Panc1 (cell line): ENCODE measurements at regions not wholly inside any gene's neighbourhood (a gene's known extent, or its start where the extent isn't known, plus 50 kb on each side); places are given as distances from the start of the nearest gene placed in this dataset.

Source experiments
- ATAC-seq: fragments of 200-7000 bp; cut with Tn5 transposase; 2 replicates; pipeline ENCODE4 v1.9.1; 2020; ENCODE audit warnings: mild to moderate bottlenecking, moderate library complexity
- BruUV-seq: library from RNA; stranded (reverse); fragments of 400-500 nt; replicated peaks from 2 replicates; lab custom pipeline; 2021; lab: Mats Ljungman, UMichigan
- CTCF ChIA-PET: fragments of 300-600 bp; sonication (Branson Sonifier 250); formaldehyde crosslinking; loops from one replicate; lab custom pipeline; 2022; ENCODE audit warnings: antibody characterized with exemption; lab: Charles Lee
- POLR2A ChIA-PET: fragments of 300-600 bp; sonication (Branson Sonifier 250); formaldehyde crosslinking; loops from one replicate; lab custom pipeline; 2022; ENCODE audit warnings: antibody characterized with exemption; lab: Charles Lee
- DNase-seq: peaks from one replicate; pipeline ENCODE4 v3.0.0-alpha.2; 2010; ENCODE audit warnings: low read depth, low spot score
- H3K27ac ChIP-seq: 2 replicates; pipeline ENCODE4 v1.5.1; 2011; ENCODE audit warnings: mild to moderate bottlenecking, low read length, inconsistent platforms
- H3K27me3 ChIP-seq: fragments of 200-500 bp; sonication (Bioruptor generic); 2 replicates; pipeline ENCODE4 v1.6.0; 2014; ENCODE audit warnings: low read length, inconsistent platforms; ENCODE audit not compliant: control insufficient read depth, insufficient read depth
- H3K36me3 ChIP-seq: fragments of 200-500 bp; sonication (Bioruptor generic); 2 replicates; pipeline ENCODE4 v1.5.1; 2014; ENCODE audit warnings: inconsistent platforms, mild to moderate bottlenecking, low read length, moderate library complexity; ENCODE audit not compliant: control insufficient read depth, insufficient read depth
- H3K4me1 ChIP-seq: 2 replicates; pipeline ENCODE4 v1.5.1; 2011; ENCODE audit warnings: inconsistent platforms, mild to moderate bottlenecking, low read length, moderate library complexity; ENCODE audit not compliant: control insufficient read depth, insufficient read depth
- H3K4me3 ChIP-seq, 2 experiments: 2 replicates each; pipeline ENCODE4 v1.5.1; 2011 to 2012; ENCODE audit warnings: low read depth in 2 of 2, low read length in 2 of 2, mild to moderate bottlenecking in 2 of 2, inconsistent platforms in 1 of 2, moderate library complexity in 1 of 2
- H3K9me3 ChIP-seq: fragments of 200-500 bp; sonication (Bioruptor generic); 2 replicates; pipeline ENCODE4 v1.5.1; 2014; ENCODE audit warnings: low read depth, mild to moderate bottlenecking, inconsistent platforms, low read length, moderate library complexity; ENCODE audit not compliant: control insufficient read depth, insufficient read depth
- POLR2AphosphoS5 ChIP-seq: IDR thresholded peaks from 2 replicates; pipeline ENCODE4 v1.6.1; 2012; ENCODE audit warnings: mild to moderate bottlenecking, low read depth, low read length, moderate library complexity
- REST ChIP-seq, 2 experiments: IDR thresholded peaks; 2 replicates each; pipeline ENCODE4 v1.6.1; 2011 to 2012; ENCODE audit warnings: low read depth in 2 of 2, control low read depth in 1 of 2, low read length in 1 of 2, mild to moderate bottlenecking in 1 of 2, moderate library complexity in 1 of 2; ENCODE audit not compliant: insufficient read depth in 1 of 2
- SIN3A ChIP-seq: IDR thresholded peaks from 2 replicates; pipeline ENCODE4 v1.6.1; 2012; ENCODE audit warnings: low read depth, mild to moderate bottlenecking, low read length, moderate library complexity, borderline replicate concordance; ENCODE audit not compliant: insufficient read depth
- TCF7L2 ChIP-seq: IDR thresholded peaks from 2 replicates; pipeline ENCODE4 v1.6.1; 2011; ENCODE audit warnings: mild to moderate bottlenecking, low read depth, low read length, inconsistent platforms
- in situ Hi-C: cut with HindIII; loops from 2 replicates; pipeline ENCODE4 v1.10.0; 2016; ENCODE audit warnings: low sequenced_read_pairs, low pct_unique_long_range_greater_than_20kb
- intact Hi-C: fragments of 100-400 bp; cut with micrococcal nuclease; formaldehyde crosslinking; loops from one replicate; pipeline ENCODE4 v1.10.0; 2022; ENCODE audit not compliant: unreplicated experiment
- TF ChIP-seq, protein P1 (sequence below): fragments of 450-650 bp; IDR thresholded peaks from 2 replicates; pipeline ENCODE4 v1.5.1; 2017; ENCODE audit warnings: mild to moderate bottlenecking

DNA sequence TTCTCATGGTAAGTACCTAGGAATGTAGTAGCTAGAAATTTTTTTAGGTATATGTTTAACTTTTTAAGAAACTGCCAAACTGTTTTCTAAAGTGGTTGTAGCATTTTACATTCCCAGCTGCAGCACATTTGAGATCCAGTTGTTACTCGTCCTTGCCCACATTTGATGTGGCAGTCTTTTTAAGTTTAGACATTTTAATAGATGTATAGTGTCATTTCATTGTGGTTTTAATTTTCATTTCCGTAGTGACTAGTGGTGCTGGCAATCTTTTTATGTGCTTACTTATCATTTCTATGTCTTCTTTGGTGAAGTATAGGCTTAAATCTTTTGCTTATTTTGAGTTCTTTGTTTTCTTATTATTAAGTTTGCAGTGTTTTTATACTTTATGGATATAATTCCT is 171.6 kb downstream of the GAS1 start:
- no peak for ATAC-seq
- in situ Hi-C loops: no loop called here
- intact Hi-C loops: no loop called here
- BruUV-seq: no TSS peak
- Histone ChIP-seq H3K36me3 (no peaks in the 10 kb centered on the region), H3K4me3 (no peak overlapping the region), H3K27me3 (no peaks in the 10 kb centered on the region), H3K9me3 (no peaks in the 10 kb centered on the region), H3K27ac (no peak overlapping the region), H3K4me1 (no peaks in the 10 kb centered on the region)
- TF ChIP-seq REST (IDR thresholded peaks at IDR 0.05; ENCODE audit: insufficient read depth in 1 of 2, low read depth in 2 of 2, low read length in 1 of 2) (no peak), POLR2AphosphoS5 (no peak), TCF7L2 (no peak), SIN3A (no peak)
- TF ChIP-seq, protein P1, sequence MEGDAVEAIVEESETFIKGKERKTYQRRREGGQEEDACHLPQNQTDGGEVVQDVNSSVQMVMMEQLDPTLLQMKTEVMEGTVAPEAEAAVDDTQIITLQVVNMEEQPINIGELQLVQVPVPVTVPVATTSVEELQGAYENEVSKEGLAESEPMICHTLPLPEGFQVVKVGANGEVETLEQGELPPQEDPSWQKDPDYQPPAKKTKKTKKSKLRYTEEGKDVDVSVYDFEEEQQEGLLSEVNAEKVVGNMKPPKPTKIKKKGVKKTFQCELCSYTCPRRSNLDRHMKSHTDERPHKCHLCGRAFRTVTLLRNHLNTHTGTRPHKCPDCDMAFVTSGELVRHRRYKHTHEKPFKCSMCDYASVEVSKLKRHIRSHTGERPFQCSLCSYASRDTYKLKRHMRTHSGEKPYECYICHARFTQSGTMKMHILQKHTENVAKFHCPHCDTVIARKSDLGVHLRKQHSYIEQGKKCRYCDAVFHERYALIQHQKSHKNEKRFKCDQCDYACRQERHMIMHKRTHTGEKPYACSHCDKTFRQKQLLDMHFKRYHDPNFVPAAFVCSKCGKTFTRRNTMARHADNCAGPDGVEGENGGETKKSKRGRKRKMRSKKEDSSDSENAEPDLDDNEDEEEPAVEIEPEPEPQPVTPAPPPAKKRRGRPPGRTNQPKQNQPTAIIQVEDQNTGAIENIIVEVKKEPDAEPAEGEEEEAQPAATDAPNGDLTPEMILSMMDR: no peak
- ChIA-PET CTCF (no interaction called here), POLR2A (no interaction called here)
- no peak for DNase-seq

DNA sequence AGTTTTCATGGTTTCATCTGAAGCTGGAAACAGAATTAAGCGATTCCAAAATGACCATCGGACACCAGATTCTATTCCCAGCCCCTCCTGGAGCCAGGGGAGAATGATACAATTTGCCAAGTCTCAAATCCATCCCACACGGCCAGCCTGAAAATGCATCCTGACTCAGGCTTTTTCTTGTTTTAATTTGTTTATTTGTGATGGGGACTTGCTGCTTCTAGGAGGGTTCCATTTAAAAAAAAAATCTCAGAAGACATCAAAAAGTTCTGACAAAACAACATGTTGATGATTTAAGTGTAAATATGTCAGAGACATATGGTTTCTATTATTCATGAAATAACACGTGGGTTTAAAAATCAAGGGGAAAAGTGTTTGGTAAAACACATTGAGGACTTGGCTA is 173.2 kb downstream of the GAS1 start:
- no TSS peak for BruUV-seq
- no peak for DNase-seq
- ChIA-PET POLR2A (interaction anchor here (0.7 kb wide), 1 partner anchor 19 kb away, joined by 3 read pairs; no protein-coding TSS in a partner anchor), CTCF (no interaction called here)
- H3K27me3 ChIP-seq: no peaks in the 10 kb centered on the region
- no peak for ATAC-seq
- no peaks in the 10 kb centered on the region for H3K9me3 ChIP-seq
- no peaks in the 10 kb centered on the region for H3K36me3 ChIP-seq
- H3K27ac ChIP-seq: no peak overlapping the region
- no peak overlapping the region for H3K4me3 ChIP-seq
- intact Hi-C loops: no loop called here
- in situ Hi-C loops: no loop called here
- no peaks in the 10 kb centered on the region for H3K4me1 ChIP-seq
- TF ChIP-seq POLR2AphosphoS5 (no peak), SIN3A (no peak), TCF7L2 (no peak), REST (IDR thresholded peaks at IDR 0.05; ENCODE audit: insufficient read depth in 1 of 2, low read depth in 2 of 2, low read length in 1 of 2) (no peak)
- TF ChIP-seq, protein P1: no peak
